ENCODE measurements at regions not wholly inside any gene's neighbourhood (a gene's known extent, or its start where the extent isn't known, plus 50 kb on each side); places are given as distances from the start of the nearest gene placed in this dataset.

- Histone ChIP-seq H3K27ac (no peak overlapping the region), H3K4me3 (no peak overlapping the region), H3K27me3 (no peaks in the 10 kb centered on the region), H3K4me1 (no peaks in the 10 kb centered on the region), H3K9me3 (no peaks in the 10 kb centered on the region), H3K36me3 (no peaks in the 10 kb centered on the region)
- TF ChIP-seq CTCF (IDR thresholded peaks at IDR 0.05) = no peak
- DNase-seq (ENCODE audit: low spot score) = no peak
Measured at GRCh38 chrX:115941388-115941787, 229.2 kb upstream of the AGTR2 start.

GRCh38 chrX:115946059-115946458, 224.5 kb upstream of the AGTR2 start:
- H3K36me3 ChIP-seq = no peaks in the 10 kb centered on the region
- no peaks in the 10 kb centered on the region for H3K4me1 ChIP-seq
- no peaks in the 10 kb centered on the region for H3K9me3 ChIP-seq
- H3K27ac ChIP-seq = no peak overlapping the region
- TF ChIP-seq CTCF (IDR thresholded peaks at IDR 0.05) = no peak
- no peaks in the 10 kb centered on the region for H3K27me3 ChIP-seq
- DNase-seq (ENCODE audit: low spot score) = no peak
- no peak overlapping the region for H3K4me3 ChIP-seq

GRCh38 chrX:115948018-115948923, 222.3 kb upstream of the AGTR2 start:
- H3K27me3 ChIP-seq = no peaks in the 10 kb centered on the region
- DNase-seq (ENCODE audit: low spot score) = no peak
- H3K4me1 ChIP-seq = no peaks in the 10 kb centered on the region
- no peaks in the 10 kb centered on the region for H3K36me3 ChIP-seq
- no peak for TF ChIP-seq CTCF (IDR thresholded peaks at IDR 0.05)
- H3K27ac ChIP-seq = no peak overlapping the region
- H3K4me3 ChIP-seq = no peak overlapping the region
- H3K9me3 ChIP-seq = no peaks in the 10 kb centered on the region

GRCh38 chrX:115949900-115950822, 220.4 kb upstream of the AGTR2 start:
- no peak overlapping the region for H3K4me3 ChIP-seq
- no peaks in the 10 kb centered on the region for H3K4me1 ChIP-seq
- no peak for DNase-seq (ENCODE audit: low spot score)
- peak in 1 of 2 donors; percentile 24 for TF ChIP-seq CTCF (IDR thresholded peaks at IDR 0.05)
- no peak overlapping the region for H3K27ac ChIP-seq
- no peaks in the 10 kb centered on the region for H3K27me3 ChIP-seq
- H3K36me3 ChIP-seq = no peaks in the 10 kb centered on the region
- H3K9me3 ChIP-seq = no peaks in the 10 kb centered on the region

GRCh38 chrX:115952417-115953092, 218.0 kb upstream of the AGTR2 start:
- no peak for DNase-seq (ENCODE audit: low spot score)
- no peaks in the 10 kb centered on the region for H3K36me3 ChIP-seq
- no peak overlapping the region for H3K27ac ChIP-seq
- no peak for TF ChIP-seq CTCF (IDR thresholded peaks at IDR 0.05)
- no peak overlapping the region for H3K4me3 ChIP-seq
- no peaks in the 10 kb centered on the region for H3K4me1 ChIP-seq
- no peaks in the 10 kb centered on the region for H3K27me3 ChIP-seq
- H3K9me3 ChIP-seq = no peaks in the 10 kb centered on the region

Measured in right atrium auricular region (tissue), 2 donors.